Activated CD8-positive, alpha-beta memory T cell treated with anti-CD3 and anti-CD28 coated beads for 24 hours (primary cell): ENCODE measurements at regions not wholly inside any gene's neighbourhood (a gene's known extent, or its start where the extent isn't known, plus 50 kb on each side); places are given as distances from the start of the nearest gene placed in this dataset.

ENCODE experiments used
- DNase-seq: peaks from one replicate; pipeline ENCODE4 v3.0.0-alpha.2; 2020

- DNase-seq, result no peak
These were observed 87.0 kb upstream of the CCNH start for GRCh38 chr5:87499478-87500410.
